GM18520 (cell line): ENCODE measurements at regions not wholly inside any gene's neighbourhood (a gene's known extent, or its start where the extent isn't known, plus 50 kb on each side); places are given as distances from the start of the nearest gene placed in this dataset.
A peak's percentile ranks its signal among the peaks of the same experiment; 100 is the strongest.

Experiments
- ATAC-seq: cut with Tn5 transposase; IDR thresholded peaks from one replicate; pipeline ENCODE4 v1.9.1; 2021; ENCODE audit not compliant: unreplicated experiment

GRCh38 chr2:160550048-160550447, 56.4 kb upstream of the RBMS1 start:
- no peak for ATAC-seq

GRCh38 chr2:160551259-160551658, 57.7 kb upstream of the RBMS1 start:
- ATAC-seq: no peak

- ATAC-seq: no peak
Observed at GRCh38 chr2:160555420-160556071, 61.9 kb upstream of the RBMS1 start.

GRCh38 chr2:160557903-160558302, 64.3 kb upstream of the RBMS1 start:
- no peak for ATAC-seq

- no peak for ATAC-seq
Observed at GRCh38 chr2:160558531-160558930, 64.9 kb upstream of the RBMS1 start.

- ATAC-seq: no peak
Observed at GRCh38 chr2:160561551-160562295, 68.1 kb upstream of the RBMS1 start.

- ATAC-seq: no peak
Observed at GRCh38 chr2:160562730-160563129, 69.1 kb upstream of the RBMS1 start.

- ATAC-seq: no peak
Observed at GRCh38 chr2:160564591-160564990, 71.0 kb upstream of the RBMS1 start.

GRCh38 chr2:160565099-160565845, 71.7 kb upstream of the RBMS1 start:
- ATAC-seq: no peak

GRCh38 chr2:160566717-160567116, 73.1 kb upstream of the RBMS1 start:
- no peak for ATAC-seq

- ATAC-seq: no peak
Observed at GRCh38 chr2:160568856-160569255, 75.2 kb upstream of the RBMS1 start.

- no peak for ATAC-seq
Observed at GRCh38 chr2:160570376-160570775, 76.8 kb upstream of the RBMS1 start.

GRCh38 chr2:160574468-160575140, 81.0 kb upstream of the RBMS1 start:
- ATAC-seq: no peak

- peak; percentile 68 for ATAC-seq
Observed at GRCh38 chr2:160575368-160575767, 81.8 kb upstream of the RBMS1 start.

- ATAC-seq: no peak
Observed at GRCh38 chr2:160576054-160576499, 82.5 kb upstream of the RBMS1 start.

GRCh38 chr2:160577081-160577480, 83.5 kb upstream of the RBMS1 start:
- ATAC-seq: peak; percentile 50

- no peak for ATAC-seq
Observed at GRCh38 chr2:160581035-160581434, 87.4 kb upstream of the RBMS1 start.

- no peak for ATAC-seq
Observed at GRCh38 chr2:160581448-160581847, 87.8 kb upstream of the RBMS1 start.

GRCh38 chr2:160582081-160582480, 88.5 kb upstream of the RBMS1 start:
- ATAC-seq: no peak

- no peak for ATAC-seq
Observed at GRCh38 chr2:160582490-160583145, 89.0 kb upstream of the RBMS1 start.

GRCh38 chr2:160583146-160583535, 89.5 kb upstream of the RBMS1 start:
- ATAC-seq: no peak
